Ascending aorta (tissue), 2 donors: ENCODE measurements at regions not wholly inside any gene's neighbourhood (a gene's known extent, or its start where the extent isn't known, plus 50 kb on each side); places are given as distances from the start of the nearest gene placed in this dataset.
"Not testable (repeated sequence)": the region's sequence is repeated elsewhere in the genome, so short reads cannot be mapped to it uniquely, and the experiment has no call there.

ENCODE experiments used
- DNase-seq, 2 donors: peaks; one replicate each; pipeline ENCODE4 v3.0.0-alpha.2; 2019; ENCODE audit warnings: low spot score in 2 of 2
- H3K27ac ChIP-seq, 2 donors: fragments of 200-600 bp; sonication (generic); one replicate each; pipeline ENCODE4 v1.5.1; 2016 to 2017; ENCODE audit warnings: mild to moderate bottlenecking in 1 of 2
- H3K27me3 ChIP-seq: fragments of 200-600 bp; sonication (generic); one replicate; pipeline ENCODE4 v1.5.1; 2017
- H3K36me3 ChIP-seq, 2 donors: fragments of 200-600 bp; sonication (generic); one replicate each; pipeline ENCODE4 v1.5.1; 2016
- H3K4me1 ChIP-seq, 2 donors: fragments of 200-600 bp; sonication (generic); one replicate each; pipeline ENCODE4 v1.5.1; 2016 to 2017; ENCODE audit warnings: mild to moderate bottlenecking in 1 of 2
- H3K4me3 ChIP-seq, 2 donors: fragments of 200-600 bp; sonication (generic); one replicate each; pipeline ENCODE4 v1.5.1; 2016 to 2017; ENCODE audit warnings: mild to moderate bottlenecking in 1 of 2
- H3K9me3 ChIP-seq, 2 donors: fragments of 200-600 bp; sonication (generic); one replicate each; pipeline ENCODE4 v1.5.1; 2016
- CTCF ChIP-seq, 3 experiments: fragments of 200-600 bp in 2 of 3; fragments of 450-650 bp in 1 of 3; sonication (generic) in 2 of 3; IDR thresholded peaks; one replicate each; pipeline ENCODE4 v1.5.1; 2016 to 2019; ENCODE audit warnings: antibody characterized with exemption in 3 of 3, mild to moderate bottlenecking in 1 of 3, moderate library complexity in 1 of 3
- intact Hi-C: fragments of 100-400 bp; cut with DNase I; formaldehyde crosslinking; loops from one replicate; pipeline ENCODE4 v1.15.1; 2023

DNA sequence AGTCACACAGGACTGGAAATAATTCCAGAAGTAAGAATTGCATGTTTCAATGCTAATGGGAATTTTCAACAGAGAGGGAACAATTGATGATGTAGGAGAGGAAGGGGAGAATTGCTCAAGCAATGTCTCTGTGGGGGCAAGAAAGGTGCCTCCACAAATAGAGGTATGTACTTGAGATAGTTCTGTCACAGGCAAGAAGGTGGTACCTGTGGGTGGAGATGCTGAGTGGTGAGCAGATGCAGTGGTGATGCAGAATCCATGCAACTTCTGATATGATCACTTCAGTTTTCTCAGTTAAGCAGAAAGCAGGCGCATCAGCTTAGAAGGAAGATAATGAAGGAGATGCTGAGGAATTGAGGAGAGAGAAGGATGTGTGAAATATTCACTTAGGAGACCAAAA lies 55.1 kb upstream of the SEC24B start:
- no peak overlapping the region for H3K27ac ChIP-seq
- no peak for TF ChIP-seq CTCF (IDR thresholded peaks at IDR 0.05)
- no peaks in the 10 kb centered on the region for H3K27me3 ChIP-seq
- DNase-seq = no peak
- no peaks in the 10 kb centered on the region for H3K9me3 ChIP-seq
- intact Hi-C loops = no loop called here
- H3K36me3 ChIP-seq = no peaks in the 10 kb centered on the region
- H3K4me3 ChIP-seq = no peak overlapping the region
- no peaks in the 10 kb centered on the region for H3K4me1 ChIP-seq

DNA sequence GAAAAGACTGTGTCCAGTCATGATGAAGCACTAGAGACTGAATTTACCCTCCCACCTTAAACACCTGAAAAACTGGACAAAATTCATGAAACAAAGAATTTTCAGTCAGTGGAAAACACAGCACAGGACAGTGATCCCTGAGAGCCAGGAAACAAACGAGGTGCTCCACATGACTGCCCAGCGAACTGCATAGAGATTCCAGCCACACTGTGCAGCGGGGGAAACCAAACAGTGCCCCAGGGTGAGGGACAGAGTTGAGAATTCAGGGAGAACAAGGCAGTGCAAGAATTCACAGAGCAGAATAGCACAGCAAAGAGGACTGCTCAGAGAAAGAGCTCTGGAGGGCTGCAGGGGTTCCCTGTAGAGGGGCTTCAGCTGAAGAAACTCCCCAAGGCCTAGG lies 55.5 kb upstream of the SEC24B start:
- Histone ChIP-seq H3K4me3 (no peak overlapping the region), H3K27me3 (no peaks in the 10 kb centered on the region), H3K4me1 (no peaks in the 10 kb centered on the region), H3K9me3 (no peaks in the 10 kb centered on the region), H3K27ac (no peak overlapping the region), H3K36me3 (no peaks in the 10 kb centered on the region)
- no peak for DNase-seq
- TF ChIP-seq CTCF (IDR thresholded peaks at IDR 0.05) = no peak
- intact Hi-C loops = no loop called here

GRCh38 chr4:109375778-109376414 lies 57.7 kb upstream of the SEC24B start:
- intact Hi-C loops = no loop called here
- H3K9me3 ChIP-seq = no peaks in the 10 kb centered on the region
- DNase-seq = no peak
- no peaks in the 10 kb centered on the region for H3K4me1 ChIP-seq
- H3K36me3 ChIP-seq = no peaks in the 10 kb centered on the region
- H3K27me3 ChIP-seq = no peaks in the 10 kb centered on the region
- no peak for TF ChIP-seq CTCF (IDR thresholded peaks at IDR 0.05)
- H3K27ac ChIP-seq = no peak overlapping the region
- H3K4me3 ChIP-seq = no peak overlapping the region

DNA sequence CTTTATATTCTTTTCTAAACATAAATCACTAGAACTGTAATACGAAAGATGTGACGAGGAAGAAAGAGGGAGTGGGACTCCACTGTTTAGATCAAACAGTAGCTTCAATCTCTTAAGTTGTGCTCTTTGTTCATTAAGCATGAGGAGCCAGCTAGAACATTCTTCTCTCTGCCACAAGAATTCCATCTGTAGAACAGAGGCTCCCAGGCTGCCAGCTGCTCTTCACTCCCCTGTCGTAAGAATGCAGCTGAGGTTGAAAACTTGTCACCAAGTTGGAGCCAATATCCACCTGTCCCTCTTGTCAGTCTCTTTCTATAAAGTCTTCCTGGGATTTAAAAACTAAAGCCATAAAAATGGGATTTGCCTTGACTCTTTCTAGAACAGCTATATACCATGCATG lies 65.0 kb upstream of the SEC24B start:
- no peaks in the 10 kb centered on the region for H3K4me1 ChIP-seq
- H3K27ac ChIP-seq = no peak overlapping the region
- H3K36me3 ChIP-seq = no peaks in the 10 kb centered on the region
- H3K9me3 ChIP-seq = no peaks in the 10 kb centered on the region
- no peaks in the 10 kb centered on the region for H3K27me3 ChIP-seq
- intact Hi-C loops = no loop called here
- H3K4me3 ChIP-seq = no peak overlapping the region
- TF ChIP-seq CTCF (IDR thresholded peaks at IDR 0.05) = no peak
- DNase-seq = no peak

DNA sequence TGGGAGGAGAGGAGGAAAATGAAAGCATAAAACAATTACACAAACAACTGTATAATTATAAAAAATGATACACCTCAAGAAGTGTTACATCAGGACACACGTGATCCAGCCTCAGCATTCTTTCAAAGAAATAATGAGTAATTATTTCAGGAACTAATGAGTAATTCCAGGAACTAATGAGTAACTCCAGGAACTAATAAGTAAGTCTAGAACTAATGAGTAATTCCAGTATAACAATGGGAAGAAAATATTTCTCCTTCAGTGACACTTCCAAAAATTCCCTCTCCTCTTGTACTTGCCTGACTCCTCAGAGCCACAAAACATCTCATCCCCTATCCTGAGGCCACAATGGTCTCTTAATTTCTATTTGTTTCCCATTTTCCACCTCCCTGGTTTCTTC lies 63.5 kb upstream of the COL25A1 start:
- DNase-seq = no peak
- Histone ChIP-seq H3K27ac (no peak overlapping the region), H3K4me1 (no peaks in the 10 kb centered on the region), H3K9me3 (no peaks in the 10 kb centered on the region), H3K36me3 (no peaks in the 10 kb centered on the region), H3K4me3 (no peak overlapping the region), H3K27me3 (no peaks in the 10 kb centered on the region)
- intact Hi-C loops = no loop called here
- TF ChIP-seq CTCF (IDR thresholded peaks at IDR 0.05) = no peak

GRCh38 chr4:109365297-109365696 lies 62.8 kb upstream of the COL25A1 start:
- H3K36me3 ChIP-seq, H3K4me3 ChIP-seq, H3K9me3 ChIP-seq, H3K27ac ChIP-seq, DNase-seq, intact Hi-C loops, H3K27me3 ChIP-seq, H3K4me1 ChIP-seq: not testable (repeated sequence)
